LNCaP clone FGC (cell line): ENCODE measurements at regions not wholly inside any gene's neighbourhood (a gene's known extent, or its start where the extent isn't known, plus 50 kb on each side); places are given as distances from the start of the nearest gene placed in this dataset.

Experiments
- DNase-seq: peaks from one replicate; pipeline ENCODE4 v3.0.0-alpha.2; 2011; ENCODE audit warnings: low read depth
- H3K4me3 ChIP-seq: 2 replicates; pipeline ENCODE4 v1.5.1; 2011; ENCODE audit warnings: mild to moderate bottlenecking, low read depth, low read length, control low read depth
- CTCF ChIP-seq: IDR thresholded peaks from 2 replicates; pipeline ENCODE4 v1.5.1; 2012; ENCODE audit warnings: mild to moderate bottlenecking; ENCODE audit not compliant: control insufficient read depth, insufficient read depth; ENCODE audit errors: extremely low read depth

- TF ChIP-seq CTCF = no peak
- DNase-seq = no peak
- no peak overlapping the region for H3K4me3 ChIP-seq
Observed at GRCh38 chr10:131708225-131708880, 192.5 kb upstream of the PPP2R2D start.

GRCh38 chr10:131710142-131710861, 190.5 kb upstream of the PPP2R2D start:
- no peak overlapping the region for H3K4me3 ChIP-seq
- no peak for DNase-seq
- no peak for TF ChIP-seq CTCF

GRCh38 chr10:131722121-131722520, 178.7 kb upstream of the PPP2R2D start:
- TF ChIP-seq CTCF = no peak
- no peak for DNase-seq
- H3K4me3 ChIP-seq = no peak overlapping the region

- no peak for DNase-seq
- no peak overlapping the region for H3K4me3 ChIP-seq
- TF ChIP-seq CTCF = no peak
Observed at GRCh38 chr10:131722525-131723264, 178.1 kb upstream of the PPP2R2D start.

GRCh38 chr10:131723297-131724168, 177.3 kb upstream of the PPP2R2D start:
- no peak for TF ChIP-seq CTCF
- no peak for DNase-seq
- H3K4me3 ChIP-seq = no peak overlapping the region

GRCh38 chr10:131724169-131724545, 176.7 kb upstream of the PPP2R2D start:
- no peak for TF ChIP-seq CTCF
- H3K4me3 ChIP-seq = no peak overlapping the region
- no peak for DNase-seq
